Ureter (tissue), 1 donor: ENCODE measurements at regions not wholly inside any gene's neighbourhood (a gene's known extent, or its start where the extent isn't known, plus 50 kb on each side); places are given as distances from the start of the nearest gene placed in this dataset.
"Not testable (repeated sequence)": the region's sequence is repeated elsewhere in the genome, so short reads cannot be mapped to it uniquely, and the experiment has no call there.

Experiments used
- DNase-seq: peaks from one replicate; pipeline ENCODE4 v3.0.0-alpha.2; 2020; ENCODE audit warnings: low spot score
- donor health status: DM: yes; HTN: yes; CAD: no.

GRCh38 chr7:51540906-51541305 lies 224.3 kb upstream of the COBL start:
- not testable (repeated sequence) for DNase-seq

GRCh38 chr7:51539840-51540239 lies 223.2 kb upstream of the COBL start:
- no peak for DNase-seq

DNA sequence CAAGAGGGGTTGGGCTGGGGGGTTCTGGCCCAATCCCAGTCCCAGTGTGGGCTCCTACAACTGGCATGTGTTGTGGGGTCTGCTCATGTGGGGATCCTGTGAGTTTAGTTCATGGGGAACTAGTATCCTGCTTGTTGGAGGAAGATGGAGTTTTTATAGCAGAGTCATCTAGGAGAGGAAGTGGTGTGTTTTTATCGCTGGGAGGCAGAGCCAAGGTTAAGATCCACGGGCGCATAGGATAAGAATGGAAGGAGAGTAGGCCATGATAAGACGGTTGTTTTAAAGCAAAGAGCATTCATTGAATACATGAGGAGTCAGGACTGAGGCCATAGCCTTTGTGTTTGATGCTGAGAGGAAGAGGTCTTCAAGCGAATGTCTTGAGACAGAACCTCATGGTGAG lies 211.6 kb upstream of the COBL start:
- DNase-seq: no peak

GRCh38 chr7:51521694-51522312 lies 205.2 kb upstream of the COBL start:
- DNase-seq: no peak

- DNase-seq: no peak
These were observed 204.4 kb upstream of the COBL start for GRCh38 chr7:51521054-51521453.

GRCh38 chr7:51518646-51519045 lies 202.0 kb upstream of the COBL start:
- DNase-seq: no peak

- no peak for DNase-seq
These were observed 200.6 kb upstream of the COBL start for GRCh38 chr7:51517187-51517586.

- DNase-seq: no peak
These were observed 185.0 kb upstream of the COBL start for GRCh38 chr7:51501620-51502019.

- DNase-seq: no peak
These were observed 166.4 kb upstream of the COBL start for GRCh38 chr7:51482976-51483375.

DNA sequence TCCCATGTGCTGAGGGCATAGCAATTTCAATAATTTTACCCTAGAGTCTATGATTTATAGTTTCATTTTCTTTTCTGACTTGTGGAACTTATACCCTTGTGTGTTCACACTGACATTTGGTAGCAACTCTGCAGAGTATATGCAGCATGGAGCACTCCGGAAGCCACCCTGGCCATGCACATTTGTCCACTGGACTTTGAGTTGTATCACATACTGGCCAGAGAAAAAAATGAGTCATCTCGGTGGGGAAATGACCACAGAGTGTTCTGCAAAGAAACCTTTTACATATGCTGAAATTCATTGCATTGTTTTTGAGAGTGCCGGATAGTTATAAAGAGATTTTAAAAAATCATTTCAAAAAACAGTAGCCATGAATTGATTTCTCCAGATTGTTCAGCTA lies 164.8 kb upstream of the COBL start:
- no peak for DNase-seq

GRCh38 chr7:51477819-51478218 lies 161.2 kb upstream of the COBL start:
- no peak for DNase-seq

- DNase-seq: no peak
These were observed 160.7 kb upstream of the COBL start for GRCh38 chr7:51477323-51477722.

DNA sequence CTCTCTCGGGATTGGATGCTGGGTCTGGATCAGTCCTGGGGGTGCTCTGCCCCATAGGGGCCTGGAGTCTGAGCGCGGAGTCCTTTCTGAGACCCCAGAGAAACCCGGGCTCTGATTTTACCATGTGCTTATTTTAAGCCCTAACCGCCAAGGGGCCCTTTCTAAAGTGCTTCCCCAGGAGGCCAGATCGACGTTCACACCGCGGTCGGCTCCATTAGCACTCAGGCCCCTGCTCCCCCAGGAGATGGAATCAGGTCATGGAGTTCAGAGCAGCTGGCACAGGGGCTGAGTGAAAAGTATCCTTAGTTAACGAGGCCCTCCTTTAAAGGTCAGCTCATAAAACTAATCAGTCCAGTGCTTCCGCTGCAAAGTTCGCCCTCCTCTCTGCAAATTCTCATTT lies 159.4 kb upstream of the COBL start:
- no peak for DNase-seq

- DNase-seq: no peak
These were observed 156.3 kb upstream of the COBL start for GRCh38 chr7:51472873-51473272.

- no peak for DNase-seq
These were observed 155.3 kb upstream of the COBL start for GRCh38 chr7:51471981-51472296.

DNA sequence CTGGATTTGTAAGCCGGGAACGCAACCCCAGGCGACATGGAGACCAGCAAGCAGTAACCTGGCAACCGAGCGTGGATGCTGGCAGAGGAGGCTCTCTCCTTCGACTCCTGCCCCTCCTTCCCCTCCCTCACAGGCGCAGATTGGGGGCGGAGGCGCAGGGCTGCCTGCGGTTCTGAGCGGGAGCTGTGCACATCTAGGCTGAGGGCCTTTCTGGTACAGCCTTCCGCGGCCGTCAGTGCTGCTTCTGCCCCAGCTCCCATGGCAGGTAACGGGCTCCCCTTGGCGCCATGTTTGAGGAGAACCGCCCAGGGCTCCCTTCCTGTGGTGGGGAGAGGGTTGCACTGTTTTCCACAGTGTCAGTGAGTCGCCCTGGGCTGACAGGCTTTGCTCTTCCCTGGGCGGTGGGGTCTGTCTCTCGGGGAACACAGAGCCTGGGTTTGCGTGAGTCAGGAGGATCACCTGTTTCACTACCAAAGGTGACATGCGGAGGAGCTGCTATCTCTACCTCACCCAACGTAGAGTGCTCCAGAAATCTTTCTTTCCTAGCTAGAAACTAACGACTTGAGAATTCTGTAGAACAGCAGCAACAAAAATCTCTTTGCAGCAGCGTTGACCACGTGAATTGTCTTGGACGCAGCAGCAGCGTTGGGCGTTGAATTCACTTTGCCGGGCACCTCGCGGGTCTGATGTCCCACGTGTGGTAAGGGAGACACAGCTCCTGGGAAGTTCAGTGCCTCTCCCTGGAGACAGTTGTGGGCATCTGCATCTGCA lies 154.8 kb upstream of the COBL start:
- no peak for DNase-seq

DNA sequence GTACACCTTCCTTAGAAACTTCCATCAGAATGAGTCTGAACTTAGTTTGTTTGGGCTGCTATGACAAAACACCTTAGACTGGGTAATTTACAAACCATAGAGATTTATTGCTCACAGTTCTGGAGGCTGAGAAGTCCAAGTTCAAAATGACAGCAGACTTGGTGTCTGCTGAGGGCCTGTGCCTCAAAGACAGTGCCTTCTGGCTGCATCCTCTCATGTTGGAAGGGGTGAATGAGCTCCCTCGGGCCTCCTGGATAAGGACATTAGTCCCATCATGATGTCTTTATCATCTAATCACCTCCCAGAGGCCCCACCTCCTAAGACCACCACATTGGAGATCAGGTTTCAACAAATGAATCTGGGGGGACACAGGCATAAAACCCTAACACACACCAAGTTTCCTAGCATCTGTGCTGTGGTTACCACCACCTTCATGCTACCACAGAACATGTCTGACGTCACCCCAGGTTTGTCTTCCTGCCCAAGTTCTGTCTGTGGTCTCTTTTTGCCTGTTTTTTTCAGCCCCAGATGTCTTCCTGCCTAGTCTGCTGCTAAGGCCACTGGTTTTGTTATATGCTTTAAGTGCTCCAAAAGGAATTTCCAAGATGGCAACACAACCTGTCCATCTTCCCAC lies 150.9 kb upstream of the COBL start:
- no peak for DNase-seq

DNA sequence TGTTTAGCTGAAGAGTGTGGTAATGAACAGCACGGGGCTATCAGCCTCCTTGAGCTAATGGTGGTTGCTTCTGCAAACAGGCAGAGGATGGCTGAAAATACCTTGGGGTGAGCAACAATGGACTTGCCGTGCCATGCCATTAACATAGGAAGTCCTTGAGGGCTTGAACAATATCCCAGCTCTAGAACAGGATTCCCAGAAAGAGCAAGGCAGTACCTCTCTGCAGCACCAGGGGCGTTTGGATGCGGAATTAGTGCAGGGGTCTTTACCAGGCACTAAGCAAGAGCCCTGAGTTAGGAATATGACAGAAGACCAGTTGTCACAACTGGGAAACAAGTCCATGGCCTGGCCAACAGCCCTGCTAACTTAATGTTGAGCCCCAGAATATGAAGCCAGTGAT lies 143.2 kb upstream of the COBL start:
- no peak for DNase-seq

- DNase-seq: no peak
These were observed 142.1 kb upstream of the COBL start for GRCh38 chr7:51458693-51459092.

GRCh38 chr7:51457079-51457478 lies 140.5 kb upstream of the COBL start:
- no peak for DNase-seq

- no peak for DNase-seq
These were observed 139.9 kb upstream of the COBL start for GRCh38 chr7:51456431-51457060.

DNA sequence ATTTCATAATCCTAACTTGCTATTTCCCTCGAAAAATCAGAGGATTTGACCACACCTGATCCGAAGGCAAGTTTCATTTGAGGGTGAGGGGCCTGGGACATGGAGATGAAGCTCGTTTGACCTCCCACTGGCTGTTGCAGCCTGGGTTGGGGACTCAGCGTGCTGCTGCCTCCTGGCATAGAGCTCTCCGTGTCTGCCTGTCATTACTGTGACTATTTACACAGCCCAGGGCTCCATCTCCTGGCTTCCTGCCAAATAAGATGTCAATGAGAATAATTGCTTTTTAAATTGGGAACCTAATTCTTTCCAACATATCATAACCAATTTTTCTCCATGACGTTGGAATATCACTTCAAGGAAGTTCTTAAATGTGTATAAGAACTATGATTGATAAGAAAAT lies 139.3 kb upstream of the COBL start:
- DNase-seq: no peak

- no peak for DNase-seq
These were observed 138.9 kb upstream of the COBL start for GRCh38 chr7:51455513-51455912.
